ENCODE measurements at regions not wholly inside any gene's neighbourhood (a gene's known extent, or its start where the extent isn't known, plus 50 kb on each side); places are given as distances from the start of the nearest gene placed in this dataset.

- H3K9me3 ChIP-seq (ENCODE audit: control insufficient read depth, insufficient read depth, low read depth, low read length): no peaks in the 10 kb centered on the region
- intact Hi-C loops (cut with micrococcal nuclease; ENCODE audit: unreplicated experiment): no loop called here
- in situ Hi-C loops (cut with HindIII; ENCODE audit: low pct_unique_long_range_greater_than_20kb, low sequenced_read_pairs): no loop called here
- no peak for TF ChIP-seq TCF7L2 (IDR thresholded peaks at IDR 0.05; ENCODE audit: low read depth, low read length)
- no peak for TF ChIP-seq SIN3A (IDR thresholded peaks at IDR 0.05; ENCODE audit: borderline replicate concordance, insufficient read depth, low read depth, low read length)
- TF ChIP-seq POLR2AphosphoS5 (IDR thresholded peaks at IDR 0.05; ENCODE audit: low read depth, low read length): no peak
- no peak for TF ChIP-seq REST (IDR thresholded peaks at IDR 0.05; ENCODE audit: insufficient read depth in 1 of 2, low read depth in 2 of 2, low read length in 1 of 2)
- no peak for TF ChIP-seq CTCF (IDR thresholded peaks at IDR 0.05)
- DNase-seq (ENCODE audit: low read depth, low spot score) (no peak), ATAC-seq (no peak)
- CTCF ChIA-PET: no interaction called here
- no peaks in the 10 kb centered on the region for H3K4me1 ChIP-seq (ENCODE audit: control insufficient read depth, insufficient read depth, low read length)
- H3K27ac ChIP-seq (ENCODE audit: low read length): no peak overlapping the region
- no peak overlapping the region for H3K4me3 ChIP-seq (ENCODE audit: low read depth in 2 of 2, low read length in 2 of 2)
- POLR2A ChIA-PET: no interaction called here
- no peaks in the 10 kb centered on the region for H3K36me3 ChIP-seq (ENCODE audit: control insufficient read depth, insufficient read depth, low read length)
- BruUV-seq (replicated peaks): no TSS peak
- H3K27me3 ChIP-seq (ENCODE audit: control insufficient read depth, insufficient read depth, low read length): no peaks in the 10 kb centered on the region
Observed at GRCh38 chr11:76280882-76281557, 74.7 kb upstream of the WNT11 start.

- ChIA-PET POLR2A (no interaction called here), CTCF (no interaction called here)
- no TSS peak for BruUV-seq (replicated peaks)
- no peak for TF ChIP-seq POLR2AphosphoS5 (IDR thresholded peaks at IDR 0.05; ENCODE audit: low read depth, low read length)
- Histone ChIP-seq H3K4me3 (ENCODE audit: low read depth in 2 of 2, low read length in 2 of 2) (no peak overlapping the region), H3K27ac (ENCODE audit: low read length) (no peak overlapping the region), H3K36me3 (ENCODE audit: control insufficient read depth, insufficient read depth, low read length) (no peaks in the 10 kb centered on the region), H3K9me3 (ENCODE audit: control insufficient read depth, insufficient read depth, low read depth, low read length) (no peaks in the 10 kb centered on the region), H3K27me3 (ENCODE audit: control insufficient read depth, insufficient read depth, low read length) (no peaks in the 10 kb centered on the region), H3K4me1 (ENCODE audit: control insufficient read depth, insufficient read depth, low read length) (no peaks in the 10 kb centered on the region)
- in situ Hi-C loops (cut with HindIII; ENCODE audit: low pct_unique_long_range_greater_than_20kb, low sequenced_read_pairs) (no loop called here), intact Hi-C loops (cut with micrococcal nuclease; ENCODE audit: unreplicated experiment) (no loop called here)
- ATAC-seq (no peak), DNase-seq (ENCODE audit: low read depth, low spot score) (no peak)
Observed at GRCh38 chr11:76280151-76280881, 74.0 kb upstream of the WNT11 start.

- H3K36me3 ChIP-seq (ENCODE audit: control insufficient read depth, insufficient read depth, low read length): no peaks in the 10 kb centered on the region
- in situ Hi-C loops (cut with HindIII; ENCODE audit: low pct_unique_long_range_greater_than_20kb, low sequenced_read_pairs): no loop called here
- H3K27me3 ChIP-seq (ENCODE audit: control insufficient read depth, insufficient read depth, low read length): no peaks in the 10 kb centered on the region
- ChIA-PET POLR2A (no interaction called here), CTCF (no interaction called here)
- no TSS peak for BruUV-seq (replicated peaks)
- no peaks in the 10 kb centered on the region for H3K4me1 ChIP-seq (ENCODE audit: control insufficient read depth, insufficient read depth, low read length)
- H3K9me3 ChIP-seq (ENCODE audit: control insufficient read depth, insufficient read depth, low read depth, low read length): 0 out of 2 replicates have a peak, but pooled peaks cover under 1% of the 10 kb centered on the region
- DNase-seq (ENCODE audit: low read depth, low spot score): no peak
- H3K4me3 ChIP-seq (ENCODE audit: low read depth in 2 of 2, low read length in 2 of 2): no peak overlapping the region
- ATAC-seq: no peak
- TF ChIP-seq REST (IDR thresholded peaks at IDR 0.05; ENCODE audit: insufficient read depth in 1 of 2, low read depth in 2 of 2, low read length in 1 of 2) (no peak), POLR2AphosphoS5 (IDR thresholded peaks at IDR 0.05; ENCODE audit: low read depth, low read length) (no peak), CTCF (IDR thresholded peaks at IDR 0.05) (no peak), TCF7L2 (IDR thresholded peaks at IDR 0.05; ENCODE audit: low read depth, low read length) (no peak)
- intact Hi-C loops (cut with micrococcal nuclease; ENCODE audit: unreplicated experiment): no loop called here
- H3K27ac ChIP-seq (ENCODE audit: low read length): no peak overlapping the region
Observed at GRCh38 chr11:76279646-76280045, 73.3 kb upstream of the WNT11 start.
